Trophoblast cell (in vitro differentiated cells and primary cell): ENCODE measurements at regions not wholly inside any gene's neighbourhood (a gene's known extent, or its start where the extent isn't known, plus 50 kb on each side); places are given as distances from the start of the nearest gene placed in this dataset.

Source experiments
- DNase-seq, 2 donors: peaks; one replicate each; pipeline ENCODE4 v3.0.0-alpha.2; 2016
- H2AFZ ChIP-seq: 2 replicates; pipeline ENCODE4 v1.6.1; 2013; ENCODE audit warnings: low read length, moderate library complexity, mild to moderate bottlenecking; ENCODE audit not compliant: insufficient read depth, poor library complexity
- H2AK5ac ChIP-seq: 2 replicates; pipeline ENCODE4 v1.6.1; 2013; ENCODE audit warnings: mild to moderate bottlenecking, low read length
- H2BK120ac ChIP-seq: 2 replicates; pipeline ENCODE4 v1.6.1; 2013; ENCODE audit warnings: low read length, mild to moderate bottlenecking, moderate library complexity; ENCODE audit not compliant: insufficient read depth, poor library complexity
- H2BK12ac ChIP-seq: 2 replicates; pipeline ENCODE4 v1.6.1; 2013; ENCODE audit warnings: mild to moderate bottlenecking, low read length, moderate library complexity
- H2BK5ac ChIP-seq: 2 replicates; pipeline ENCODE4 v1.6.1; 2013; ENCODE audit warnings: low read length, low read depth, moderate library complexity, mild to moderate bottlenecking; ENCODE audit not compliant: poor library complexity
- H3K14ac ChIP-seq: 2 replicates; pipeline ENCODE4 v1.6.1; 2013; ENCODE audit warnings: mild to moderate bottlenecking, low read length
- H3K18ac ChIP-seq: 2 replicates; pipeline ENCODE4 v1.6.1; 2013; ENCODE audit warnings: mild to moderate bottlenecking, low read length
- H3K23ac ChIP-seq: 2 replicates; pipeline ENCODE4 v1.6.1; 2013; ENCODE audit warnings: low read length
- H3K27ac ChIP-seq: 2 replicates; pipeline ENCODE4 v1.5.1; 2013; ENCODE audit warnings: low read depth, mild to moderate bottlenecking, inconsistent platforms, low read length, moderate library complexity
- H3K27me3 ChIP-seq: 2 replicates; pipeline ENCODE4 v1.6.1; 2013; ENCODE audit warnings: inconsistent platforms, mild to moderate bottlenecking, low read length, moderate library complexity; ENCODE audit not compliant: insufficient read depth
- H3K36me3 ChIP-seq, 2 experiments: 1 replicate in 1 of 2; 2 replicates in 1 of 2; pipeline ENCODE4 v1.6.1; 2013; ENCODE audit warnings: low read length in 2 of 2, mild to moderate bottlenecking in 2 of 2, moderate library complexity in 1 of 2; ENCODE audit not compliant: insufficient read depth in 2 of 2, control insufficient read depth in 1 of 2
- H3K4ac ChIP-seq: 2 replicates; pipeline ENCODE4 v1.6.1; 2013; ENCODE audit warnings: low read depth, mild to moderate bottlenecking, low read length, moderate library complexity
- H3K4me1 ChIP-seq, 2 experiments: 1 replicate in 1 of 2; 2 replicates in 1 of 2; pipeline ENCODE4 v1.6.1; 2013; ENCODE audit warnings: low read length in 2 of 2, mild to moderate bottlenecking in 2 of 2, moderate library complexity in 1 of 2; ENCODE audit not compliant: insufficient read depth in 2 of 2, control insufficient read depth in 1 of 2
- H3K4me2 ChIP-seq: 2 replicates; pipeline ENCODE4 v1.6.1; 2013; ENCODE audit warnings: inconsistent platforms, mild to moderate bottlenecking, low read length, moderate library complexity
- H3K4me3 ChIP-seq: 2 replicates; pipeline ENCODE4 v1.5.1; 2013; ENCODE audit warnings: mild to moderate bottlenecking, low read depth, low read length, inconsistent platforms
- H3K79me1 ChIP-seq: one replicate; pipeline ENCODE4 v1.6.1; 2013; ENCODE audit warnings: low read length
- H3K79me2 ChIP-seq: 2 replicates; pipeline ENCODE4 v1.6.1; 2013; ENCODE audit warnings: low read length, mild to moderate bottlenecking; ENCODE audit not compliant: control insufficient read depth, insufficient read depth, poor library complexity
- H3K9ac ChIP-seq: 2 replicates; pipeline ENCODE4 v1.6.1; 2013; ENCODE audit warnings: mild to moderate bottlenecking, low read length
- H3K9me3 ChIP-seq: 2 replicates; pipeline ENCODE4 v1.6.1; 2013; ENCODE audit warnings: low read depth, mild to moderate bottlenecking, control low read depth, inconsistent platforms, low read length; ENCODE audit not compliant: insufficient read depth
- H4K12ac ChIP-seq: 2 replicates; pipeline ENCODE4 v1.6.1; 2013; ENCODE audit warnings: low read depth, mild to moderate bottlenecking, low read length, moderate library complexity
- H4K8ac ChIP-seq: 2 replicates; pipeline ENCODE4 v1.6.1; 2013; ENCODE audit warnings: low read depth, mild to moderate bottlenecking, low read length, moderate library complexity
- H4K91ac ChIP-seq: one replicate; pipeline ENCODE4 v1.6.1; 2013; ENCODE audit warnings: low read depth, mild to moderate bottlenecking, low read length, moderate library complexity
- WGBS: extraction: QIAGEN DNeasy Blood & Tissue Kit; methylation state at CpG from one replicate; pipeline ENCODE4 v1.1.7; 2013; ENCODE audit warnings: missing lambda C conversion rate; ENCODE audit not compliant: insufficient read length, insufficient coverage; ENCODE audit errors: extremely low coverage; 5-methylcytosine and 5-hydroxymethylcytosine counted together

- H3K27ac ChIP-seq = no peak overlapping the region
- H3K14ac ChIP-seq = no peak overlapping the region
- no CpG with 5 or more reads among the region's 6 CpGs for WGBS
Observed at GRCh38 chr4:81826817-81827424, 355.2 kb upstream of the RASGEF1B start.

GRCh38 chr4:81826335-81826734, 354.6 kb upstream of the RASGEF1B start:
- Histone ChIP-seq H3K27ac (no peak overlapping the region), H3K23ac (no peak overlapping the region), H3K9me3 (no peaks in the 10 kb centered on the region), H3K79me1 (no peaks in the 10 kb centered on the region), H3K4me3 (no peak overlapping the region), H2AK5ac (no peak overlapping the region), H4K91ac (no peak overlapping the region), H3K9ac (no peak overlapping the region), H3K14ac (no peak overlapping the region), H2BK12ac (no peak overlapping the region), H3K79me2 (no peaks in the 10 kb centered on the region), H3K4ac (no peak overlapping the region), H3K36me3 (no peaks in the 10 kb centered on the region), H3K18ac (no peak overlapping the region), H2AFZ (no peak overlapping the region), H4K12ac (no peak overlapping the region), H2BK120ac (no peak overlapping the region), H2BK5ac (no peak overlapping the region), H3K4me1 (peaks cover 0 to 1% of the 10 kb centered on the region in 2 experiments), H3K27me3 (no peaks in the 10 kb centered on the region), H4K8ac (no peak overlapping the region), H3K4me2 (no peak overlapping the region)
- WGBS = no CpG with 5 or more reads among the region's 1 CpG
- DNase-seq = peak; percentile 33 to 70

More at GRCh38 chr4:81826817-81827424, 355.2 kb upstream of the RASGEF1B start:
- Histone ChIP-seq H3K4ac (no peak overlapping the region), H2AFZ (no peak overlapping the region), H4K12ac (no peak overlapping the region), H2AK5ac (no peak overlapping the region), H3K9ac (no peak overlapping the region), H2BK12ac (no peak overlapping the region), H4K91ac (no peak overlapping the region), H3K27me3 (no peaks in the 10 kb centered on the region), H3K79me1 (no peaks in the 10 kb centered on the region), H3K18ac (no peak overlapping the region), H3K36me3 (no peaks in the 10 kb centered on the region), H3K4me2 (no peak overlapping the region), H3K4me3 (no peak overlapping the region), H4K8ac (no peak overlapping the region), H2BK5ac (no peak overlapping the region), H3K23ac (no peak overlapping the region), H3K4me1 (peaks cover 0 to 1% of the 10 kb centered on the region in 2 experiments), H3K9me3 (no peaks in the 10 kb centered on the region), H3K79me2 (no peaks in the 10 kb centered on the region), H2BK120ac (no peak overlapping the region)
- DNase-seq = no peak

DNA sequence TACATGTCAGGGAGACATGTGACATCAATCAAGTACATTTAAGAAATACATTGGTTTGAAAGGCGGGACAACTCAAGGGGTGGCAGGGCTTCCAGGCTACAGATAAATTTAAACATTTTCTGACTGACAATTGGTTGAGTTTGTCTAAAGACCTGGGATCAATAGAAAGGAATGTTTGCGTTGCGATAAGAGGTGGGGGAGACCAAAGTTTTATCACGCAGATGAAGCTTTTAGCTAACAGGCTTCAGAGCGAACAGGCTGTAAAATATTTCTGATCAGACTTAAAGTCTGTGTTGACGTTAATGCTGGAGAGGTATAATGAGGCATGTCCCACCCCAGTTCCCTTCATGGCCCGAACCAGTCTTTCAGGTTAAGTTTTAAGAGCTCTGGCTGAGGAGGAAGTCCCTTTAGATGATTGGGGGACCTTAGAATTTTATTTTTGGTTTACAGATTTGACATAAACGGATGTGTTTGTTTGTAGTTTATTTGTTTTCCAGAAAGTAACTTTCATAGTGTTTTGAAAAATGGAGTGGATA, 346.7 kb upstream of the RASGEF1B start:
- WGBS = no CpG with 5 or more reads among the region's 8 CpGs
- H2BK120ac ChIP-seq = no peak overlapping the region

GRCh38 chr4:81816031-81816761, 344.5 kb upstream of the RASGEF1B start:
- no CpG with 5 or more reads among the region's 3 CpGs for WGBS
- no peaks in the 10 kb centered on the region for H3K27me3 ChIP-seq

More for the DNA sequence above, 346.7 kb upstream of the RASGEF1B start:
- no peak overlapping the region for H3K4me2 ChIP-seq
- H3K4me3 ChIP-seq = no peak overlapping the region
- H4K8ac ChIP-seq = no peak overlapping the region
- no peak overlapping the region for H4K12ac ChIP-seq
- no peak overlapping the region for H2BK5ac ChIP-seq
- H4K91ac ChIP-seq = no peak overlapping the region
- H3K9ac ChIP-seq = no peak overlapping the region
- no peak overlapping the region for H3K18ac ChIP-seq
- no peaks in the 10 kb centered on the region for H3K79me1 ChIP-seq
- no peak overlapping the region for H2BK12ac ChIP-seq
- no peak overlapping the region for H2AK5ac ChIP-seq
- no peaks in the 10 kb centered on the region for H3K36me3 ChIP-seq
- no peaks in the 10 kb centered on the region for H3K4me1 ChIP-seq
- H2AFZ ChIP-seq = no peak overlapping the region
- no peak for DNase-seq
- no peak overlapping the region for H3K14ac ChIP-seq
- H3K4ac ChIP-seq = no peak overlapping the region
- H3K23ac ChIP-seq = no peak overlapping the region
- H3K9me3 ChIP-seq = no peaks in the 10 kb centered on the region
- no peak overlapping the region for H3K27ac ChIP-seq
- H3K79me2 ChIP-seq = no peaks in the 10 kb centered on the region
- no peaks in the 10 kb centered on the region for H3K27me3 ChIP-seq

More at GRCh38 chr4:81816031-81816761, 344.5 kb upstream of the RASGEF1B start:
- Histone ChIP-seq H2AFZ (no peak overlapping the region), H3K79me2 (no peaks in the 10 kb centered on the region), H3K14ac (no peak overlapping the region), H2BK120ac (no peak overlapping the region), H4K91ac (no peak overlapping the region), H3K36me3 (no peaks in the 10 kb centered on the region), H3K23ac (no peak overlapping the region), H2BK5ac (no peak overlapping the region), H2AK5ac (no peak overlapping the region), H4K8ac (no peak overlapping the region), H3K27ac (no peak overlapping the region), H3K4me1 (no peaks in the 10 kb centered on the region), H3K18ac (no peak overlapping the region), H2BK12ac (no peak overlapping the region), H3K9ac (no peak overlapping the region), H4K12ac (no peak overlapping the region), H3K4ac (no peak overlapping the region), H3K79me1 (no peaks in the 10 kb centered on the region), H3K4me3 (no peak overlapping the region), H3K9me3 (no peaks in the 10 kb centered on the region), H3K4me2 (no peak overlapping the region)
- DNase-seq = no peak
